HPDE6-E6E7 (cell line): ENCODE measurements at regions not wholly inside any gene's neighbourhood (a gene's known extent, or its start where the extent isn't known, plus 50 kb on each side); places are given as distances from the start of the nearest gene placed in this dataset.

ENCODE experiments used
- DNase-seq: peaks from one replicate; pipeline ENCODE4 v3.0.0; 2011; ENCODE audit warnings: missing footprints; ENCODE audit errors: extremely low spot score

- DNase-seq: no peak
Measured at GRCh38 chr3:189555558-189555881, 75.7 kb upstream of the TP63 start.

GRCh38 chr3:189557824-189558223 lies 73.4 kb upstream of the TP63 start:
- DNase-seq: peak; percentile 12

- no peak for DNase-seq
Measured at GRCh38 chr3:189561256-189561655, 69.9 kb upstream of the TP63 start.

GRCh38 chr3:189563853-189564563 lies 67.2 kb upstream of the TP63 start:
- peak; percentile 73 for DNase-seq

DNA sequence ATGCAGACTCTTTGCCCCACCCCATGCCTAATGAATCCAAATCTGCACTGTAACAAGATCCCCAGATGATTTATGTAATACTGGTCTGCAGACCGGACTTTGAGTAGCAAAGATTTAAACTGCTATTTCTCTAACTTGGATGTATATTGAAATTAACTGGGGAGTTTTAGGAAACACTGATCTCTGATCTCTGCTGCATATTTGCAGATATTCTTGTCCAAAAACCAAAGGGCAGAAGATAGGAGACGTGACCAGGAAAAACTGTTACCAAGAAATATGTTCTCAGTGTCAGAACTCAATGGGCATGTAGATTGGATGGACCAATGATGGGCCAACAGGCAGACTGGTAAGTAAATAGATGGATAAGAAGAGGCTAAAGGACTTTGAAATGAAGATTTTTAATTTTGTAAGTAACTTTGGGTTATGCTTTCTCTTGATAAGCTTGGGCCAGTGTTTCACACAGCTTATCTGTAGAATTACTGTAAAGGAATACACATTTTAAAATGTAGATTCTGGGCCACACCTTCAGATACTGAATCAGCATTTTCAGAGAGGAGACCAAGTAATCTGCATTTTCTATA lies 64.5 kb upstream of the TP63 start:
- no peak for DNase-seq

- DNase-seq: no peak
Measured at GRCh38 chr3:189567322-189567721, 63.9 kb upstream of the TP63 start.

- no peak for DNase-seq
Measured at GRCh38 chr3:189567766-189568420, 63.3 kb upstream of the TP63 start.

DNA sequence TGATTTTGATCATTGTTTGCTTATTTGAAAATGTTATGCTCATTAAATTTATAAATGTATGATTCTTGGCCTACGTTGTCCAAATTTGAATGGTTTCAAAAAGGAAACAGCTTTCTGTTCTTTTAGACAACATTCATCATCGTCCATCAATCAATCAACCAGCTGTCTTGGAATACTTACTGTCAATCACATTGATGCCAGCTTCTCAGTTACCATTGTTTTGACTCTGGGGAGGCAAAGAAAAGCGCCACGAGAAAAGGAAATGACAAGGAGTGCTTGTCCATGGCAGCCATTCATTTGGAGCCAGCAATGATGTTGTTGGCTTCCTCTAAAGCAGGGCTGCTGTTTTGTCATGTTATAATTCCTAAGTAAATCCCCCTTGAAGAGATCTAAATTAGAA lies 62.2 kb upstream of the TP63 start:
- DNase-seq: no peak

DNA sequence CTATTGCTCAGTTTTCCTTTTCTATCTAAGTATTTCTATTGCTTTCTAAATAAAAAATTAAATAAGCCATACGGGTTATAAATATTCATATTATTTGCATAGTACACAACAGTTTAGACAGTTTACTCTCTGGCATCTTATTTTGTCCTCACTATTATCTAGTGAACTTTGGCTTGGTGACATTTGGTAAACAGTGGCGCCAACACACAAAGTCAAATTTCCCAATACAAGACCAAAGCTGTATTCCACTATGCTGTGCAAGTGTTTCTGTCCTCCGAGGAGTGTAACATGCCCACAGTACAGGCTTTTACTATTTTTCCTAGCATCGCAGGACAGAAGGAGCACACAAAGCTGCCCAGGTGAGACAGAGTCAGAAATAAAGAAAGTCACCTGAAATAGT lies 61.7 kb upstream of the TP63 start:
- no peak for DNase-seq

DNA sequence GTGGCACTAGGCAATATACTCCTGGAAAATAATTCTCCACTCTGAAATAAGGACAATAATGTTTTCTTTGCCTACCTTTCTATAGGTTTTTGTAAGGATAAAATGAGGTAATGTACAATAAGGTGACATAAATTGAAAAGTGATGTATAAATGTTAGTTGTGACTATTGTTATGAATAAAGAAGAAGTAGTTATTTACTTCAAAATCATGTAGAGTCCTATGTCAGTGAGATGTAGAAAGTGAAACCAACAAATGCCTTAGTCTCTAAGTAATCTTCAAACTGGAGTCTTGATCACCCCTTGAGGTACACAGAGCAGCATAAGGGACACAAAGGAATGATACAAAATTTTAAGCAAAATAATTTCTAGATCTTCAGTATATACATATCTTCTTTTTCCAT lies 60.3 kb upstream of the TP63 start:
- DNase-seq: no peak

- peak; percentile 34 for DNase-seq
Measured at GRCh38 chr3:189572249-189572648, 58.9 kb upstream of the TP63 start.

GRCh38 chr3:189573004-189573403 lies 58.2 kb upstream of the TP63 start:
- DNase-seq: no peak

DNA sequence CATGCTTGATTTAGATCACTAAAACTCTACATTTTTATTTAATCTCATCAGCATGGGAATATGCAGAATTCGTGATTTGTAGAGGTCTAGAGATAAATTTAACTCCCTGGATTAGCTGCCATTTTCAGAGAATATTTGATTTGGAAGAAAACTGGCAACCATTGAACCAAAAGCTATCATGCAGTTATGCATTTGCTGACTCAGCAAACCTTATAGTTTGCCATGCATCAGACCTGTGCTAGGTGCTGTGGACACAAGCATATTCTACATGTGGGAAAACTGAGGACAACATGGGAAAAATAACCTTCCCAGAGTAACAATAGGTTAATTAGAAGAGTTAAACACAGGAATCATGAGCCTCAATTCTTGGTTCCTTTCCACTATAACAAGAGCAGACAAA lies 54.7 kb upstream of the TP63 start:
- DNase-seq: no peak

DNA sequence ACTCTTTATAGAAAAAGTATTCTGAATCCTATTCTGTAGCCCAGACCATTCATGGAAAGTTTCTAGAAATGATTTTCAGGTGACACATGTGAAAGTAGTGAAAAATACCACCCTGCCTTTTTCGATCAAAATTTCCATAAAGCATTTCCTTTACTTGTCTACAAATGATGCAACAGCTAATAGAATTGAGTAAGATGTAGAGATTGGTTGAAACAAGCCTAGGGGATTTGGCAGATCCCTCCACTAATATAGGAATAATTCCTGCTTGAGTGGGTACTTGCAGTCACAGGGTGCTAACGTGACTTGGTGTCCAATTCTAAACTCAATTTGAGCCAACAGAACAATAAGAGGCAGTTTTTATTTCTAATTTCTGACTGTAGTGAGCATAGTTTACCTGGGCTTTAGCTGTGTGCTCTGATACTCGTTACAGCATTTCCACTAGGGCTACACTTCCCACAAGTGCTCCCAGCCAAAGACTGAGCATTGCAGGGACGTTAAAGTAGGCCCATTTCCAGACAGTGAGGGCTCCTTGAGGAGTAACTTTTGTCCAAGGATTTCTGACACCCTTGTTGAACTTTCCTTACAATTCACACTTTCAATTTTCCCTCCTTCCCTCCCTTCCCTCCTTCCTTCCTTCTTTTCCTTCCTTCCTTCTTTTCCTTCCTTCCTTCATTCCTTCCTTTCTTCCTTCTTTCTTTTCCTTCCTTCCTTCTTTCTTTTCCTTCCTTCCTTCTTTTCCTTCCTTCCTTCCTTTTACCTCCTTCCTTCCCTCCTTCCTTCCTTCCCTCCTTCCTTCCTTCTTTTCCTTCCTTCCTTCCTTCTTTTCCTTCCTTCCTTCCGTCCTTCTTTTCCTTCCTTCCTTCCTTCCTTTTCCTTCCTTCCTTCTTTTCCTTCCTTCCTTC lies 53.9 kb upstream of the TP63 start:
- DNase-seq: no peak

- DNase-seq: no peak
Measured at GRCh38 chr3:189580190-189580589, 51.0 kb upstream of the TP63 start.
